GM12878 (cell line): ENCODE measurements at regions not wholly inside any gene's neighbourhood (a gene's known extent, or its start where the extent isn't known, plus 50 kb on each side); places are given as distances from the start of the nearest gene placed in this dataset.

Experiments used
- ATAC-seq: fragments of 200-7000 bp; cut with Tn5 transposase; 3 replicates; pipeline ENCODE4 v1.9.1; 2020; ENCODE audit warnings: mild to moderate bottlenecking, moderate library complexity
- BruUV-seq: library from RNA; stranded (reverse); fragments of 400-500 nt; replicated peaks from 2 replicates; lab custom pipeline; 2021; lab: Mats Ljungman, UMichigan
- CTCF ChIA-PET: fragments of 300-600 bp; sonication (Branson Sonifier 250); formaldehyde crosslinking; extraction: SDS; loops from one replicate; lab custom pipeline; 2021; ENCODE audit warnings: inconsistent platforms; lab: Yijun Ruan, JAX
- POLR2A ChIA-PET: fragments of 350-600 bp; formaldehyde crosslinking; extraction: SDS; loops from one replicate; lab custom pipeline; 2021; ENCODE audit warnings: inconsistent platforms; lab: Charles Lee
- RAD21 ChIA-PET: fragments of 300-600 bp; sonication (Branson Sonifier 250); formaldehyde crosslinking; loops from one replicate; lab custom pipeline; 2023; ENCODE audit warnings: antibody characterized with exemption; ENCODE audit not compliant: unreplicated experiment; lab: Charles Lee
- SMC1A ChIA-PET: fragments of 300-600 bp; sonication (Branson Sonifier 250); formaldehyde crosslinking; loops from one replicate; lab custom pipeline; 2023; ENCODE audit not compliant: unreplicated experiment, uncharacterized antibody; lab: Charles Lee
- DNase-seq: peaks from one replicate; pipeline ENCODE4 v3.0.0-alpha.2; 2011; ENCODE audit warnings: low read depth, low spot score
- FAIRE-seq: peaks from 3 replicates; lab custom pipeline; 2011; peaks lifted over from hg19 to GRCh38; lab: Jason Lieb, UNC
- H2AFZ ChIP-seq: 2 replicates; pipeline ENCODE4 v1.6.0; 2011; ENCODE audit warnings: low read depth, low read length, control low read depth; ENCODE audit not compliant: control insufficient read depth
- H3K27ac ChIP-seq: 2 replicates; pipeline ENCODE4 v1.5.1; 2011; ENCODE audit warnings: control low read depth; ENCODE audit not compliant: control insufficient read depth, insufficient read depth
- H3K27me3 ChIP-seq, 2 experiments: replicated peaks in 1 of 2; 2 replicates each; pipeline versions ENCODE4 v1.6.0 to v1.6.1; 2011; ENCODE audit warnings: low read length in 1 of 2; ENCODE audit not compliant: control insufficient read depth in 2 of 2, insufficient read depth in 2 of 2
- H3K36me3 ChIP-seq, 2 experiments: 2 replicates each; pipeline ENCODE4 v1.5.1; 2011; ENCODE audit warnings: low read length in 1 of 2; ENCODE audit not compliant: control insufficient read depth in 2 of 2, insufficient read depth in 2 of 2
- H3K4me1 ChIP-seq: 2 replicates; pipeline ENCODE4 v1.6.1; 2011; ENCODE audit warnings: mild to moderate bottlenecking, low read length, moderate library complexity, mixed read lengths; ENCODE audit not compliant: control insufficient read depth, insufficient read depth
- H3K4me2 ChIP-seq: 2 replicates; pipeline ENCODE4 v1.6.0; 2011; ENCODE audit warnings: control low read depth; ENCODE audit not compliant: control insufficient read depth, insufficient read depth
- H3K4me3 ChIP-seq: fragments of 200-600 bp; sonication (generic); 2 replicates; pipeline ENCODE4 v1.5.1; 2016
- H3K79me2 ChIP-seq: 2 replicates; pipeline ENCODE4 v1.6.0; 2011; ENCODE audit warnings: low read length; ENCODE audit not compliant: control insufficient read depth, insufficient read depth
- H3K9ac ChIP-seq: 2 replicates; pipeline ENCODE4 v1.8.0; 2011; ENCODE audit warnings: low read length, control low read depth, mixed read lengths; ENCODE audit not compliant: control insufficient read depth, insufficient read depth
- H3K9me3 ChIP-seq: replicated peaks from 3 replicates; pipeline ENCODE4 v1.5.1; 2011; ENCODE audit warnings: mild to moderate bottlenecking, low read length; ENCODE audit not compliant: control insufficient read depth, insufficient read depth
- H4K20me1 ChIP-seq: 2 replicates; pipeline ENCODE4 v1.6.0; 2011; ENCODE audit not compliant: control insufficient read depth, insufficient read depth
- NFXL1 ChIP-seq: fragments of 450-650 bp; IDR thresholded peaks from 2 replicates; pipeline ENCODE4 v1.6.1; 2017; ENCODE audit warnings: antibody characterized with exemption, mild to moderate bottlenecking, borderline replicate concordance
- TAF1 ChIP-seq: IDR thresholded peaks from 2 replicates; pipeline ENCODE4 v1.6.1; 2011; ENCODE audit warnings: mild to moderate bottlenecking, low read depth, low read length, borderline replicate concordance
- WGBS: methylation state at CpG from one replicate; pipeline ENCODE4 v1.1.6; 2016; ENCODE audit warnings: low lambda C conversion rate; ENCODE audit not compliant: insufficient replicate concordance, insufficient coverage; ENCODE audit errors: missing lambda C conversion rate; 5-methylcytosine and 5-hydroxymethylcytosine counted together
- in situ Hi-C: fragments of 300-500 bp; cut with MboI; formaldehyde crosslinking; loops from 9 replicates; pipeline ENCODE4 v1.14.3; 2018; ENCODE audit warnings: mixed read lengths
- intact Hi-C: fragments of 100-400 bp; cut with micrococcal nuclease; formaldehyde crosslinking; loops from one replicate; pipeline ENCODE4 v1.14.2; 2022; ENCODE audit not compliant: unreplicated experiment

GRCh38 chr15:69806287-69806915 is 291.3 kb downstream of the TLE3 start:
- SMC1A ChIA-PET, result interaction anchor here (1.0 kb wide), 1 partner anchor 63 kb away, joined by 4 read pairs; no protein-coding TSS in a partner anchor
- Histone ChIP-seq H3K4me3 (no peak overlapping the region), H3K9ac (no peak overlapping the region), H3K27me3 (peaks cover 0 to 8% of the 10 kb centered on the region in 2 experiments), H3K9me3 (no peaks in the 10 kb centered on the region), H3K27ac (no peak overlapping the region), H3K4me1 (no peaks in the 10 kb centered on the region), H2AFZ (no peak overlapping the region), H3K4me2 (no peak overlapping the region), H3K36me3 (no peaks in the 10 kb centered on the region), H3K79me2 (no peaks in the 10 kb centered on the region), H4K20me1 (no peaks in the 10 kb centered on the region)
- no peak for DNase-seq
- intact Hi-C loops, result no loop called here
- no peak for ATAC-seq
- 33% methylated on average over 10 of the region's 10 CpGs for WGBS
- CTCF ChIA-PET, result no interaction called here
- in situ Hi-C loops, result no loop called here
- BruUV-seq, result no TSS peak
- FAIRE-seq, result no peak
- TF ChIP-seq NFXL1, result no peak
- TF ChIP-seq, all 136 proteins: peak for 0
- RAD21 ChIA-PET, result no interaction called here
- POLR2A ChIA-PET, result no interaction called here

DNA sequence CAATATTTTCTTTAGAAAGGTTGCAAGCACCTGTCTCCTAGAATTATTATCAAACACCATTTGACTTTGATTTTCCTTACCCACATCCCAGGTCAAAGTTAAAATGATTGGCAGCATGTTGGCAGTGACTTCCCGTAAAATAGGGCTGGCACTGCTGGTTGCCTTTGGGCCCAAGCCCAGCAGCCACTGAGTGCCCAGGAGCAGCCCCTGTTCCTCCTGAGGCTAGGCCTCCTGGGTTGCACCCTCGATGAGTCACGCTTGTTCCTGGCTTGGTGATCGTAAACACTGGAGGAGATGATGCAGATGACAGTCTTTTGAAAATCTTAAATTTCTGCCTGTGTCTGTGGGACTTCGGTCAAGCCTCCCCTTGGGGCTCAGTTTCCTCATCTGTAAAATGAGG is 290.0 kb downstream of the TLE3 start:
- RAD21 ChIA-PET, result no interaction called here
- no peak for ATAC-seq
- Histone ChIP-seq H3K9me3 (no peaks in the 10 kb centered on the region), H4K20me1 (no peaks in the 10 kb centered on the region), H3K36me3 (no peaks in the 10 kb centered on the region), H3K27me3 (peaks cover 0 to 8% of the 10 kb centered on the region in 2 experiments; a peak in 3 of 4 replicates), H3K4me1 (no peaks in the 10 kb centered on the region), H2AFZ (no peak overlapping the region), H3K9ac (no peak overlapping the region), H3K27ac (no peak overlapping the region), H3K79me2 (no peaks in the 10 kb centered on the region), H3K4me3 (no peak overlapping the region), H3K4me2 (no peak overlapping the region)
- no peak for FAIRE-seq
- 47% methylated on average over 5 of the region's 5 CpGs for WGBS
- TF ChIP-seq TAF1, result no peak
- no TSS peak for BruUV-seq
- intact Hi-C loops, result no loop called here
- SMC1A ChIA-PET, result no interaction called here
- CTCF ChIA-PET, result no interaction called here
- DNase-seq, result no peak
- in situ Hi-C loops, result no loop called here
- POLR2A ChIA-PET, result no interaction called here
